GM23248 (cell line): ENCODE measurements at regions not wholly inside any gene's neighbourhood (a gene's known extent, or its start where the extent isn't known, plus 50 kb on each side); places are given as distances from the start of the nearest gene placed in this dataset.

Experiments used
- EZH2 ChIP-seq: fragments of 200-600 bp; sonication (generic); IDR thresholded peaks from 2 replicates; pipeline ENCODE4 v1.6.1; 2018; ENCODE audit warnings: antibody characterized with exemption, mild to moderate bottlenecking; ENCODE audit not compliant: insufficient read depth, poor library complexity, severe bottlenecking
- EZH2phosphoT487 ChIP-seq: fragments of 200-600 bp; sonication (generic); IDR thresholded peaks from 2 replicates; pipeline ENCODE4 v1.6.1; 2018; ENCODE audit warnings: antibody characterized with exemption, moderate library complexity, mild to moderate bottlenecking, low read depth; ENCODE audit not compliant: insufficient read depth

GRCh38 chr20:9963029-9963428, 71.8 kb upstream of the ANKEF1 start:
- TF ChIP-seq EZH2 (no peak), EZH2phosphoT487 (no peak)
